Gastroesophageal sphincter (tissue), 4 donors: ENCODE measurements at regions not wholly inside any gene's neighbourhood (a gene's known extent, or its start where the extent isn't known, plus 50 kb on each side); places are given as distances from the start of the nearest gene placed in this dataset.
A peak's percentile ranks its signal among the peaks of the same experiment; 100 is the strongest.

Experiments
- ATAC-seq: fragments of 150-250 bp; one replicate; pipeline ENCODE4 v1.9.1; 2016; ENCODE audit warnings: mild to moderate bottlenecking, moderate library complexity
- H3K27ac ChIP-seq, 4 donors: fragments of 200-600 bp; sonication (generic) in 3 of 4; 1 replicate in 3 of 4; 2 replicates in 1 of 4; pipeline ENCODE4 v1.5.1; 2016 to 2019
- H3K27me3 ChIP-seq: fragments of 200-600 bp; sonication (generic); one replicate; pipeline ENCODE4 v1.5.1; 2019
- H3K36me3 ChIP-seq, 2 donors: fragments of 200-600 bp; sonication (generic); one replicate each; pipeline ENCODE4 v1.5.1; 2019; ENCODE audit warnings: control low read depth in 1 of 2
- H3K4me1 ChIP-seq, 3 donors: fragments of 200-600 bp; sonication (generic); 1 replicate in 2 of 3; 2 replicates in 1 of 3; pipeline ENCODE4 v1.5.1; 2016 to 2019; ENCODE audit warnings: control low read depth in 2 of 3
- H3K4me3 ChIP-seq, 2 donors: fragments of 200-600 bp; sonication (generic); one replicate each; pipeline ENCODE4 v1.5.1; 2019; ENCODE audit warnings: mild to moderate bottlenecking in 1 of 2, moderate library complexity in 1 of 2
- H3K9me3 ChIP-seq, 3 donors: fragments of 200-600 bp; sonication (generic); one replicate each; pipeline ENCODE4 v1.5.1; 2017 to 2019; ENCODE audit warnings: control low read depth in 2 of 3
- CTCF ChIP-seq, 4 experiments: fragments of 200-600 bp in 2 of 4; fragments of 450-650 bp in 2 of 4; sonication (generic) in 1 of 4; IDR thresholded peaks; one replicate each; pipeline ENCODE4 v1.5.1; 2017 to 2019; ENCODE audit warnings: antibody characterized with exemption in 4 of 4, mild to moderate bottlenecking in 2 of 4, moderate library complexity in 2 of 4
- EP300 ChIP-seq: sonication (generic); formaldehyde crosslinking; IDR thresholded peaks from one replicate; pipeline ENCODE4 v1.6.1; 2017; ENCODE audit warnings: antibody characterized with exemption, mild to moderate bottlenecking
- POLR2A ChIP-seq, 2 donors: fragments of 450-650 bp; IDR thresholded peaks; one replicate each; pipeline ENCODE4 v1.6.1; 2017; ENCODE audit warnings: antibody characterized with exemption in 2 of 2, mild to moderate bottlenecking in 2 of 2, moderate library complexity in 1 of 2
- POLR2AphosphoS5 ChIP-seq: sonication (generic); formaldehyde crosslinking; IDR thresholded peaks from one replicate; pipeline ENCODE4 v1.6.1; 2017; ENCODE audit warnings: antibody characterized with exemption
- WGBS, 2 donors: methylation state at CpG; one replicate each; pipeline ENCODE4 v1.1.5; 2018; ENCODE audit warnings: low coverage in 1 of 2; 5-methylcytosine and 5-hydroxymethylcytosine counted together

- TF ChIP-seq CTCF (IDR thresholded peaks at IDR 0.05) (no peak), POLR2A (IDR thresholded peaks at IDR 0.05) (no peak), EP300 (no peak), POLR2AphosphoS5 (no peak)
- Histone ChIP-seq H3K36me3 (no peaks in the 10 kb centered on the region), H3K27me3 (no peaks in the 10 kb centered on the region), H3K27ac (no peak overlapping the region), H3K4me3 (no peak overlapping the region), H3K4me1 (no peaks in the 10 kb centered on the region), H3K9me3 (no peaks in the 10 kb centered on the region)
- 85% methylated on average over 3 of the region's 5 CpGs; no CpG with 5 or more reads in 1 of the 2 donors for WGBS, 2 donors
- ATAC-seq = no peak
Measured at GRCh38 chr14:94833633-94834032, 63.7 kb upstream of the GSC start.

DNA sequence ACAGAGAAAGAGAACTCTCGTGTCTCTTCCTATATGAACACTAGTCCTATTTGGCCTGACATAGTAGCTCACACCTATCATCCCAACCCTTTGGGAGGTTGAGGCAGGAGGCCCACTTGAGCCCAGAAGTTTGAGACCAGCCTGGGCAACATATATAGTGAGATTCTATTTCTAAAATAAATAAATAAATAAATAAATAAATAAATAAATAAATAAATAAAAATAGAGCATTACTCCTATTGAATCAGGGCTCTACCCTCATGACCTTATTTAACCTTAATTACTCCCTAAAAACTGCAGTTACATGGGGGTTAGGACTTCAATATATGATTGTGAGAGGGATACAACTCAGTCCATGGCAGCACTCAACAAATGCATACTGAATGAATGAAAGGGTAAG, 61.2 kb upstream of the GSC start:
- ATAC-seq = no peak
- TF ChIP-seq CTCF (IDR thresholded peaks at IDR 0.05) (no peak), POLR2AphosphoS5 (no peak), EP300 (no peak), POLR2A (IDR thresholded peaks at IDR 0.05) (no peak)
- Histone ChIP-seq H3K4me3 (no peak overlapping the region), H3K27me3 (no peaks in the 10 kb centered on the region), H3K9me3 (no peaks in the 10 kb centered on the region), H3K36me3 (no peaks in the 10 kb centered on the region), H3K27ac (no peak overlapping the region), H3K4me1 (peaks cover 0 to 17% (median 0%) of the 10 kb centered on the region in 3 donors)
- 100% methylated on average over 1 of the region's 1 CpG for WGBS, 2 donors

- Histone ChIP-seq H3K36me3 (no peaks in the 10 kb centered on the region), H3K4me3 (no peak overlapping the region), H3K4me1 (peaks cover 0 to 17% (median 0%) of the 10 kb centered on the region in 3 donors), H3K9me3 (no peaks in the 10 kb centered on the region), H3K27me3 (no peaks in the 10 kb centered on the region), H3K27ac (peak overlapping the region in 3 of 4 donors; percentile 45 to 61 (median 53))
- 17 to 32% methylated on average over 7 of the region's 7 CpGs for WGBS, 2 donors
- peak; percentile 87 for ATAC-seq
- peak; percentile 56 for TF ChIP-seq POLR2AphosphoS5
- no peak for TF ChIP-seq EP300
Measured at GRCh38 chr14:94827711-94828447, 58.0 kb upstream of the GSC start.

DNA sequence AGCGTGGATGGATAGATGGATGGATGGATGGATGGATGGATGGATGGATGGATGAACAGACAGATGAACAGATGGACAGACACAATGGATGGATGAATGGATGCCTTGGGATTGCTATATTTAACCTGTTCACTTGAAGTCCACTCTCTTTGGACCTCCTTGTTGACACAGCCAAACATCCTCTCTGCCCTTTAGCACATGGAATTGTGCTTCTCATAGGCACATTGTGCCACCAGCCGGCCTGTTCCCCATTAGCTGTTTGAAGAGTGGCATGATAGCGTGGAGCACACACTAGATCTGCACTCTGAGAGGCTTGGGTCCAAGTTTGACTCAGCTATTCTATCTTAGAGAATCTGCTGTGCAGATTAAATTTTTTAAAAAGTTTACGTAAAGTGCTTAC, 56.9 kb upstream of the GSC start:
- no peaks in the 10 kb centered on the region for H3K9me3 ChIP-seq
- TF ChIP-seq CTCF (IDR thresholded peaks at IDR 0.05) (no peak), POLR2A (IDR thresholded peaks at IDR 0.05) (no peak), POLR2AphosphoS5 (no peak), EP300 (no peak)
- no peak overlapping the region for H3K4me3 ChIP-seq
- H3K27me3 ChIP-seq = no peaks in the 10 kb centered on the region
- WGBS, 2 donors = 85 to 96% methylated on average over 3 to 4 of the region's 4 CpGs
- no peak for ATAC-seq
- no peak overlapping the region for H3K27ac ChIP-seq
- no peaks in the 10 kb centered on the region for H3K36me3 ChIP-seq
- peaks cover 0 to 17% (median 0%) of the 10 kb centered on the region in 3 donors for H3K4me1 ChIP-seq

- Histone ChIP-seq H3K27me3 (no peaks in the 10 kb centered on the region), H3K9me3 (peaks cover 0 to 3% (median 0%) of the 10 kb centered on the region in 3 donors), H3K4me1 (peaks cover 0 to 17% (median 0%) of the 10 kb centered on the region in 3 donors), H3K36me3 (no peaks in the 10 kb centered on the region), H3K27ac (no peak overlapping the region), H3K4me3 (no peak overlapping the region)
- TF ChIP-seq POLR2A (IDR thresholded peaks at IDR 0.05) = no peak
- TF ChIP-seq POLR2AphosphoS5 = no peak
- no peak for TF ChIP-seq EP300
- TF ChIP-seq CTCF (IDR thresholded peaks at IDR 0.05) = no peak
- ATAC-seq = no peak
- 67 to 95% methylated on average over 2 to 8 of the region's 8 CpGs for WGBS, 2 donors
Measured at GRCh38 chr14:94823556-94824341, 53.8 kb upstream of the GSC start.
